ENCODE measurements at regions not wholly inside any gene's neighbourhood (a gene's known extent, or its start where the extent isn't known, plus 50 kb on each side); places are given as distances from the start of the nearest gene placed in this dataset.

DNA sequence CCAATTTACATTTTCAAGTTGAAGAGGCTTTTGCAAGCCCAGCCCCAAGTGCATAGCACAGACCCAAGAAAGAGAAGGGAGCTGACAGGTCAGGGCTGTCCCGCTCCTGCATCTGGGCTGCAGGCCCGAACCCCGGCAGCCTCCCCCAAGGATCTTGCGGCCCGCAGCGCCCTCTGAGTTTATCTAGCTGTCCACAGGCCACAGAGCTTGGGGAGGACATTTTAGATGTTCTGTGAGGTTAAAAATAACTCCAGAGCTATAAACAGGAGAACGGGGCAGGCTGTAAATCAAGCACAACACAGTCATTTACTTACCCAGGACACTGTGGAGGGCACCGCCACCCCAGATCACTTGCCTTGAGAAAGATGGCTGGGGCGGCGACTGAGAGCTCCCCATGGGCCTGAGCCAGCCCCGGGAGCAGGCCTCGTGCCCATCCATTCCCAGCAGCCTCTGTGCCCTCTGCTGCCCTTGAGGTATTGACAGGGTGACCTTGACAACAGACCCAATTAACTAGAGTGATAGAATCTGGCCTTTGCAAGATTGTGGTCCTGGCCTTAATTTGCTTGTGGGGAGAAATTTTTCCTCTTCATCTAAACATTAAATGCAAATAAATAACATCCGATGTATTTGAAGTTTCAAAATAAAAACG lies 563.0 kb downstream of the TCERG1L start:
- TF ChIP-seq, protein P1, sequence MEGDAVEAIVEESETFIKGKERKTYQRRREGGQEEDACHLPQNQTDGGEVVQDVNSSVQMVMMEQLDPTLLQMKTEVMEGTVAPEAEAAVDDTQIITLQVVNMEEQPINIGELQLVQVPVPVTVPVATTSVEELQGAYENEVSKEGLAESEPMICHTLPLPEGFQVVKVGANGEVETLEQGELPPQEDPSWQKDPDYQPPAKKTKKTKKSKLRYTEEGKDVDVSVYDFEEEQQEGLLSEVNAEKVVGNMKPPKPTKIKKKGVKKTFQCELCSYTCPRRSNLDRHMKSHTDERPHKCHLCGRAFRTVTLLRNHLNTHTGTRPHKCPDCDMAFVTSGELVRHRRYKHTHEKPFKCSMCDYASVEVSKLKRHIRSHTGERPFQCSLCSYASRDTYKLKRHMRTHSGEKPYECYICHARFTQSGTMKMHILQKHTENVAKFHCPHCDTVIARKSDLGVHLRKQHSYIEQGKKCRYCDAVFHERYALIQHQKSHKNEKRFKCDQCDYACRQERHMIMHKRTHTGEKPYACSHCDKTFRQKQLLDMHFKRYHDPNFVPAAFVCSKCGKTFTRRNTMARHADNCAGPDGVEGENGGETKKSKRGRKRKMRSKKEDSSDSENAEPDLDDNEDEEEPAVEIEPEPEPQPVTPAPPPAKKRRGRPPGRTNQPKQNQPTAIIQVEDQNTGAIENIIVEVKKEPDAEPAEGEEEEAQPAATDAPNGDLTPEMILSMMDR (IDR thresholded peaks at IDR 0.05), result no peak
- TF ChIP-seq POLR2A (IDR thresholded peaks at IDR 0.05), result no peak
